ENCODE measurements at regions not wholly inside any gene's neighbourhood (a gene's known extent, or its start where the extent isn't known, plus 50 kb on each side); places are given as distances from the start of the nearest gene placed in this dataset.
A peak's percentile ranks its signal among the peaks of the same experiment; 100 is the strongest.

GRCh38 chr3:127455541-127456450 is 134.7 kb downstream of the TPRA1 start:
- no peak overlapping the region for H3K27ac ChIP-seq
- DNase-seq, result peak; percentile 47
- TF ChIP-seq CTCF (IDR thresholded peaks at IDR 0.05; ENCODE audit: low read depth, low read length, missing control alignments), result peak; percentile 52
- H3K4me3 ChIP-seq (ENCODE audit: low read depth, low read length), result peak overlapping the region; percentile 51
- H3K27me3 ChIP-seq (replicated peaks), result peaks cover 22% of the 10 kb centered on the region
- H3K36me3 ChIP-seq (replicated peaks), result no peaks in the 10 kb centered on the region
- in situ Hi-C loops (cut with HindIII; ENCODE audit: low pct_ligation_motif_present, low sequenced_read_pairs), result no loop called here

GRCh38 chr3:127454968-127455367 is 135.6 kb downstream of the TPRA1 start:
- no peak overlapping the region for H3K4me3 ChIP-seq (ENCODE audit: low read depth, low read length)
- peaks cover 22% of the 10 kb centered on the region for H3K27me3 ChIP-seq (replicated peaks)
- TF ChIP-seq CTCF (IDR thresholded peaks at IDR 0.05; ENCODE audit: low read depth, low read length, missing control alignments), result no peak
- no peak overlapping the region for H3K27ac ChIP-seq
- H3K36me3 ChIP-seq (replicated peaks), result no peaks in the 10 kb centered on the region
- no peak for DNase-seq
- in situ Hi-C loops (cut with HindIII; ENCODE audit: low pct_ligation_motif_present, low sequenced_read_pairs), result no loop called here

DNA sequence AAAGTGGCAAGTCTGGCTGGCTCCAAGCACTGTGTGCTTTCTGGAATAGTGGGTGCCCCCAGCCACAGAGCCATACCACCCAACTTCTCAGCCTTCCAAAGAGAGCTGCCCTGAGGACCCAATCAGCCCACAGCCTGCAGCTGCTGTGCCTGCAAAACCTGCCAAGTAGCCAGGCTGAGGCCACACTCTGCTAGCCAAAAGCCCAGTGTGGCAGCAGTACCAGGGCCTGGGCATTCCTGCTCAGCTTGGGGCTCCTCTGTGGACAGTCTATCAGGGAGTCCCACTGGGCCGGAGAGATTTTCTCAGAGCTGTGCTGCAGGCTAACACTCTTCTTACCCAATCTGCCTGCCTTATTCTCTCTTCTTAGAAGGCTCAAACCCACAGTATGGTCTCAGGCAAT is 136.5 kb downstream of the TPRA1 start:
- DNase-seq, result no peak
- in situ Hi-C loops (cut with HindIII; ENCODE audit: low pct_ligation_motif_present, low sequenced_read_pairs), result no loop called here
- H3K36me3 ChIP-seq (replicated peaks), result no peaks in the 10 kb centered on the region
- no peak overlapping the region for H3K4me3 ChIP-seq (ENCODE audit: low read depth, low read length)
- TF ChIP-seq CTCF (IDR thresholded peaks at IDR 0.05; ENCODE audit: low read depth, low read length, missing control alignments), result no peak
- no peak overlapping the region for H3K27ac ChIP-seq
- H3K27me3 ChIP-seq (replicated peaks), result peaks cover 20% of the 10 kb centered on the region

DNA sequence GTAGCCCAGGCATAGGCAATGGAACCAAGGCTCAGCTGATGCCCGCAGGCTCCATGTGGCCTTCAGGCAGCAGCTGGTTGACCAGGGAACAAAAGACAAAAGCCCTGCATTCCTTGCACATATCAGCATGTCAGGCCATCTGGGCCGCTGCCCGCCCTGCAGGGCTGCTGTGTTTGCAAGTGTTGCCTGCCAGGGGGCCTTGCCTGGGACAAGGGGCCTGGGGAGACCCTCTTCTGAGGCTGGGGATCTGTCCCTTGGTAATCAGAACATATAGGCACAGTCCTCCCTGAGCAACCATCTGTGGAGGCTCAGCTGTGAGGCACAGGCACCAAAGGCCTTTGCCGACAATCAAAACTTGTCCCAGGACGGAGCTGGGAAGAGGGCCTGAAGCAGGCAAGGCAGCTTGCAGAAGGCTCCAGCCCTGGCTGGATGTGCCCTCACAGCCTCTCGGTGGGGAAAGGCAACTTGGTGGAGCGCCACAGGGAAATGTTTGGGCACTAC is 138.2 kb downstream of the TPRA1 start:
- no peak for TF ChIP-seq CTCF (IDR thresholded peaks at IDR 0.05; ENCODE audit: low read depth, low read length, missing control alignments)
- H3K4me3 ChIP-seq (ENCODE audit: low read depth, low read length), result no peak overlapping the region
- H3K27ac ChIP-seq, result no peak overlapping the region
- no peak for DNase-seq
- in situ Hi-C loops (cut with HindIII; ENCODE audit: low pct_ligation_motif_present, low sequenced_read_pairs), result no loop called here
- no peaks in the 10 kb centered on the region for H3K36me3 ChIP-seq (replicated peaks)
- H3K27me3 ChIP-seq (replicated peaks), result peaks cover 13% of the 10 kb centered on the region

- Histone ChIP-seq H3K36me3 (replicated peaks) (no peaks in the 10 kb centered on the region), H3K4me3 (ENCODE audit: low read depth, low read length) (no peak overlapping the region), H3K27me3 (replicated peaks) (peaks cover 13% of the 10 kb centered on the region), H3K27ac (no peak overlapping the region)
- no peak for DNase-seq
- in situ Hi-C loops (cut with HindIII; ENCODE audit: low pct_ligation_motif_present, low sequenced_read_pairs), result no loop called here
- no peak for TF ChIP-seq CTCF (IDR thresholded peaks at IDR 0.05; ENCODE audit: low read depth, low read length, missing control alignments)
Observed at GRCh38 chr3:127451321-127451720, 139.2 kb downstream of the TPRA1 start.
